HG03280 (cell line): ENCODE measurements at regions not wholly inside any gene's neighbourhood (a gene's known extent, or its start where the extent isn't known, plus 50 kb on each side); places are given as distances from the start of the nearest gene placed in this dataset.
"Not testable (repeated sequence)": the region's sequence is repeated elsewhere in the genome, so short reads cannot be mapped to it uniquely, and the experiment has no call there.

Experiments
- ATAC-seq: cut with Tn5 transposase; IDR thresholded peaks from one replicate; pipeline ENCODE4 v1.9.1; 2021; ENCODE audit warnings: mild to moderate bottlenecking, moderate library complexity; ENCODE audit not compliant: unreplicated experiment

DNA sequence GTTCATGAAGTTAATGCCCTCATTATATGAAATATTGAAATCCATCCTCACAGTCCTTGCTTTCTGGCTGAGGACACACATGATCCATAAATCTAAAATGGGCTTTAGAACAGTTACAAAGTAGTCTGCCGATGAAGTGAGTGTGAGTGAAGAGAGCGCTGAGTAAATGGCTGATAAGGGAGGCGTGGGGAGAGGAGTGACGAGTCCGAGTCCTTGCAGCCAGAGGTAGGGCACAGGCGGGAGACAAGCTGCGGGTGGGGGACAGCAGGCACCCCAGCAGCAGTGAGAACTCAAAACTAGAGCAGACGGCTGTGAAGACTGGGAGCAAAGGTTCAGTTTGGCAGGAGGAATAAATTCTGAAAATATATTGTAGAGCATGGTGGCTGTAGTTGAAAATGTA, 140.1 kb upstream of the ATP2B1 start:
- no peak for ATAC-seq

DNA sequence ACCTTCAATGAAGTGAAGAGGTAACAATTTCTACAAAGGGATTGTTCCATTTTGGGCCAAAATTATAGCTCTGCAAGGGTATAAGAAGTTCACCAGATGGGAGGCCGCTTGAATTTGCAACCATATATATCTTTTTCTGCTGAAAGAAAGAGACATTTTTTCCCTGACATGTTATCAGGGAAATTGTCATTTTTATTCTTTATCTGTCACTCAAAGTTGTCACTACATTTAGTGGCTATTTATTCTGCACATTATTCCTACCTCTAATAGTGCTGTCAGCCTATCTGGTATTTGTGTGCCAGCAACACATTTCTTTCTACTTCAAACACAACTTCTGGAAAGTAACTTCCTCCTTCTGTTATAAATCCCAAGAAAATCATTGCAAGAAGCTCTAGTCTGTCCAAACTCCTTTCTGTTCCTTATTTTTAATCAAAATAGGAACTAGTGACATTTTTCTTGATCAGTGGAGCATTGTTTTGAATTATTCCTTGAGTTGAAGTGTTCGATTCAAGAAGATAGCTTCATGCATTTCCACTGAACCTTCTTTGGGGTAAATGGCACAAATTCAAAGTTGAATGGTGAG, 137.9 kb upstream of the ATP2B1 start:
- ATAC-seq = no peak

DNA sequence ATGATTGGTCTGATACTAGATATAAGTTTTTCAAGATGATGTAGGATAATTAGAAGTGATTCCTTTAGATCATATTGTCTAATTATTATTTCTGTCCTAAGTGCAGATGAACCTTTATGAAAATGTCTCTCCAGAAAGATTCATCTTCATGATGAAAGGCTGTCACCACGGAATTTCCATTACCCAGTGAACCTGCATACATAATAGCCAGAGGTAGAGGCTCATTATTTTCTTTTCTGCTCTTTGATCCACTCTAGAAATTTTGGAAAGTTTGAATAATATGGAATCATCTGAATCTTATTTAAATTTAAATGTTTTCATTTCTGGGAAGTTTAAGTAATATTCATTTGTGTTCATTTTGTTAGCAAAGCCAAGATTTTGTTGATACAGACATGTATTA, 137.1 kb upstream of the ATP2B1 start:
- ATAC-seq = no peak

DNA sequence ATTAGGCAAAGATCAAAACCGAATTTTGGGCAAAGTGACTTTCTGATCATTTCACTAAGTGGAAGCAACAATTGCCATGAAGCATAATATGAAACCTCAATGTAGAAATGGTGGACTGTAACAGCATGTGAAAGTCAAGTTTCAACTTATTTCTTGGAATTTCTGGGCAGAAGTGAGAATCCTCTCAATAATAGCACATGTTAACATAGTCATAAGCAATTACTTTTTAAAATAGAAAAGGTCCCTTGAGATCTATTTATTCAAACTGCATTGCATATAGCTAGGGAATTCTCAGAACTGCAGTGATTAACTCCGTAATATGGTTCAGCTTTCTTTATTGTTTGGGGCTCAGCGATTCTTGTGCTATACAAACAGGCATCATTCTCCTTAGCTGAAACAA, 136.7 kb upstream of the ATP2B1 start:
- no peak for ATAC-seq

DNA sequence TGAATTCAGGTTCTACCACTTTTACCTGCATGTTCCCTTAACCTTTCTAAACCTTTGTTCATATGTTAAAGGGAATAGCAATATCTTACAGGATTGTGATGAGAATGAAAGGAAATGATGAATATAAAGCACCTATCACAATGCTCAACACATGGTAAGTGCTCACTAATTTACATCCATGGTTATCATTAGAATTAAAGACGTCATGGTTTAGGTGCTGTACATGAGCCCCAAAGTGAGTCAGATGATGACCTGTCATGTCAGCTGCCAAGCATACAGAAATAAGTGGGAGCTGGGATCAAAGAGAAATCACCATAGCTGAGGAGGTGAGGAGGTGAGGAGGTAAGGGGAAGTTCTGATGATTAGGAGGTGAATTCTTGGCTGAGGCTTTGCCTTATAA, 135.9 kb upstream of the ATP2B1 start:
- ATAC-seq = no peak

DNA sequence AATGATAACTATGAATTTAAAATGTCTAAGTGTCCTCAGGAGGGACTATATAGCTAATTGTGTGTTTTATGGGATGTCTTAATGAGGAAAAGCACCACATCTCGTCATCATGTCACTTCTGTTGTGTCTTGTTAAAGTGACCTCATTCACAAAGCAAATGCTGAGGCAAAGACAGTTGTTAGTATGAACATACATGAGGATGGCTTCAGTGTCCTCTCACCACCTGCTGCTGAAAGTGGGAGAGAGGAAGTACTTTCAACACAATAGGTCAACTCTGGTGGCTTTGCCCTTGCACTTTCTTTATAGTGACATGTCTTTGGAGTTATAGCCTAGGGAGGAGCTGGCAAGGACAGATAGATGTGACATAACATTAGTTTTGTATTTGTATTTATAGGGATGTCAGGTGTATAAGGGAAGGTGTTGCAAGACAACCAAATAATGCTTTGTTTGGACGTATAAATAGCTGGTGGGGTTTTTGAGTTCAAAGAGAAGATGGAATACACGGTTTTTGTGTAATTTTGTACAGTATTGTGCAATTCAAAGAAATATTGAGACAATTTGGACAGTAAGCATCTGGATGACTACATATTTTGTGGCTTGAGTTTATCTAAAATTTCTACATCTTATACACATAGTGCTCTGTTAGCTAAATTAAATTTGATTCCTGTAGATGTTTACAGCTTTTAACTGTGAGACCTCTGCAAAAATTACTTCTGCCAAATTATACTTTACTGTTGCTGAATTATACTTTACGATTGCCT, 131.7 kb upstream of the ATP2B1 start:
- ATAC-seq = no peak

DNA sequence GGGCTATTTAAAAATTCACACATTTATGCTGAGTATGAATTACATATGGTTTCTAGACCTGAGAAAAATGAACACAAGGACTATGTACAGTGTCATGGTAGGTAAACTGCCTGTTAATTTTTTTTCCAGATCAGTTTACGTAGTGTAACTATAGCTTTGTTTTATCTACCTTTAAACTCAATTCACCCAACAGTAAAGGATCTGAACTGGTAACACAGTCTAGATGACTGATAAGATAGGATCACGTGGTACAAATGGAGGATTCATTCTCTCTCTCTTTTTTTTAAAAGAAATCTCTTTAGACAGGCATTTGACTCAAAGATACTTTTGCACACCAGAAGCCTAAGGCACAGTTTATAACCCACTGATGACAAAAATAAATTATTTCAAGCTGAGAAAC, 130.8 kb upstream of the ATP2B1 start:
- ATAC-seq = no peak

DNA sequence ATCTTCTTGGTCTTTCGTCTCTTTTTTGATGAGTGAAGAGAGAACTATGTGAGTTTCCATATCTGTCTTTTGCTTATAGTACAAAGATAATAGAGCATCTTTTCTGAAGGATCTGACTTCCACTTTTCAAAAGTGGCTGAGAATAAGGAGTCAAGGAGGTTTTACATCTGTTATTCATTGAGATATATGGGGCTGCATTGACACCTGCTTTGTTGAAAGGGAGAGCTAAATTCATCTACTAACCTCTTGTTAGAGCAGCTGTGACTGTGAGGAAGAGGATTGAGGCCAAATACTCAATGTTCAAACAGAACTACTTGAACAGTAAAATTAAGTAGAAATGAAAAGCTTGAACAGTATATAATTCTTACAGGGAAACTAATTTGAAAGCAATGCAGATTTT, 130.2 kb upstream of the ATP2B1 start:
- no peak for ATAC-seq

DNA sequence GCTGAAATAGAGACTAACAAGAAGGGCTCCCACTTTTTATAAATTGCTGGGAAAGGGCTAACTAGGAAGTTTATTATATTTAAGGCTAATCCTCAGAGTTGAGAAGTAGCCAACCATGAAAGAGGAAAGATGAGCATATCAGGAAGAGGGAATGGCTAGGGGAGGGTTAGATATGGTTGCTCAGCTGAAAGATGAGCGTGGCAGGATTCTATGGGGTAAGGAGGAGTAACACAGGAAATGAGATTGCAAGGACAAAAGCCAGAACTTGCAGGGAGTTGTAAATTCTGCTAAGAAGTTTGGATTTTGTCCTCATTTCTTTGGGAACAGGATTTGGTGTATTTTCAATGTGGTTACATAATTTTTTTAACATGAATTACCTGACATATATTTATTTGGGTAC, 127.4 kb upstream of the ATP2B1 start:
- no peak for ATAC-seq

DNA sequence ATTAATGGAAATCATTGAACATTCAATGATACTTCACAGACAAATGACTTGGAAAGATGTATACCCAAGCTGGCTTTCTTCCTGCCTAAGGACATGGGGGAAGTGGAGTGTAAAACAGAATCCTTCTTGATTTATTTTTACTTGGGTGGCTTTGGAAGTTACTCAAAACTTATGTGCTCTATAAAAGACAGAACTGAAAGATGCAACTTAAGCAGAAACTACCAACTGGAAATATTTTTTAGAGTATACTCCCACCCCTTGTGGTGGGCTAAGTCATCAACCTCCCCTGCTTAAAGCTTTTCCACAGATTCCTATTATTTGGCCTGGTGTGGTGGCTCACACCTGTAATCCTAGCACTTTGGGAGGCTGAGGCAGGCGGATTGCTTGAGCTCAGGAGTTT, 126.0 kb upstream of the ATP2B1 start:
- no peak for ATAC-seq

DNA sequence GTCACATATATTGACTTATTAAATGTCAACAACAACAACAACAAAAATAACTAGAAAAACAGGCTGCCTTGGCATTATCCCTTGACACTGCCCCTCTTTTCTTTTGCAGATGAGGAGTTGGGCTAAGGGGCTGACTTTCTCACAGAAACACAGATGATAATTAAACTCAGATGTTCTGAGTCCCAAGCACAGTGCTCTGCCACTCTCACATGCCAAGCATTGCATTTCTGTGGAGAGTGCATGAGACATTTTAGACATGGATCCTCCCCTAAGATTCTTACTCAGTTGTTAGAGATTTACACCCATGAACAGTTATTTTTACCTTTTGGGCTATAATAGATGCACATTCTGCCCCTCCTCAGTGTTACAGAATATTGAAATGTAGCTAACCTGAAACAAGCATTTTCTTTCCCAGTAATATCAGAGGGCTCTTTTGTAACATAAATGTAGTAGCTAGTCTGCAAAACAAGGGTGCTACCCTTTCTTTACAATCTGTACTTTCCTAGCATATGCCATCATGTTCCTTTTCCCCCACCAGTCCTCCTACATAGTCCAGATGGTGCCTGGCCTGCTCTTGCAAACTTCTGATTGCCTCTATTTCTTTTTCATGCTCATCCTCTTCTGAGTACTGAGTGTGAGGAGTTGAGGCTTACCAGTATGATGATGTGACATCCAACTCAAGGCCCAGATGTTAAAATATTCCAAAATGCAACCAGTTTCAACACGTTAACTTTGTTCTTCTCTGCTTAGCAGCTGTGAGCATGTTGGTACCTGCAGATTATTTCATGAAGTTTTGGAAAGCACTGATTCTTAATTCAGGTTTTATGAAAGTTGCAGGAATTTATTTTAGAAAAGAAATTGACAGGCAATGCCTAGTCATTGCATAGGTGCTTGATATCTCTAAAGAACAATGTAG, 125.0 kb upstream of the ATP2B1 start:
- ATAC-seq = no peak

DNA sequence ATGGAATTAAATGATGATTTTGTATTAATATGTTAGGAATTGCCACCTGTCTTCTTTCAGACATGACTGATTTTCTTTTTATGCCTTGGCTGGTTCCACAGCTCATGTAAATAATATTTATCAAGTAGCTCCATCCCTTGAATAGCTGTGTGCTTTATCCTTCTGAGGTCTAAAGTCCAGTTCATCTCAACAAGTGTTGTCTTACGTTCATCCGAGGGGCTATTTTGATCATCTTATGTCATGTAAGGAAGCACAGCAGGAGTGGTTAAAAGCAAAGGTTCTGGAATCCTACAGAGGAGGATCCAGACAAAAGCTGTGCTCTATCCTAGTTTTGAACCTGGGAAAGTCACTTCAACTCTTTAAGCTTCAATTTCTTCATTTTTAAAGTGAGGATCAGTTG, 123.7 kb upstream of the ATP2B1 start:
- ATAC-seq = no peak

DNA sequence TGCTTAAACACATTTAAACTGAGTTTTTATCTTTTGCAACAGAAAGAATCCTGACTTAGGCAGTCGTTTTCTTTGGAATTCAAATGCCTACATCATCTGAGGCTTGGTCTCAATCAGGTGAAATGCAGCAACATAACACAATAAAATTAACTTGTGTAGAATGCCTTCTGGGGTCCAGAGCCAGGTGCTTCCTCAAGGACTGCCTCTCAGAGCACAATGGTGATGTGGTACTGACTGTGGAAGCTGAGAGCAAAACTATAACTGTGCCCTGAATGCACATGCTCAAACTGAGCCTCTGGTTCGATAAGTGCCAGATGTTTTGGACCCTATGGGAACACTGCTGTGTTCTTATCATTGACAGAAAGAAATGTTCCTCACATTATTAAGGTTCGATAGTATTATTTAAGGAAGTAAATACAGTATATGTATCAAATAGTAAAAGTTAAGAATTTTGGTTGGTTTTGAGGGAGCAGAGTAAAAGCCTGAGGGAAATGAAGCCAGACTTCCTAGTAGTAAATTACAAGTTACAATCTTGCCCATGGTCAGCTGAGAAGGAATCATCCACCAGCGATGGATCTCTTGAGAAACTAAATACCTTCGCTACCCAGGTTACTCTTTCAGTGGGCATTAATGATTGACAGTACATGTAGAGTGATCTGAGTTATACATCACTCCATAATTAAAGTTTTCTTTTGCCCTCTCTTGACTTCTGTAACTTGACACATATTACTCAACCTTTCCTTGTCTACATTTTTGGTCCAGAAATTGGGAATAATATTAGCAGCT, 122.9 kb upstream of the ATP2B1 start:
- no peak for ATAC-seq

DNA sequence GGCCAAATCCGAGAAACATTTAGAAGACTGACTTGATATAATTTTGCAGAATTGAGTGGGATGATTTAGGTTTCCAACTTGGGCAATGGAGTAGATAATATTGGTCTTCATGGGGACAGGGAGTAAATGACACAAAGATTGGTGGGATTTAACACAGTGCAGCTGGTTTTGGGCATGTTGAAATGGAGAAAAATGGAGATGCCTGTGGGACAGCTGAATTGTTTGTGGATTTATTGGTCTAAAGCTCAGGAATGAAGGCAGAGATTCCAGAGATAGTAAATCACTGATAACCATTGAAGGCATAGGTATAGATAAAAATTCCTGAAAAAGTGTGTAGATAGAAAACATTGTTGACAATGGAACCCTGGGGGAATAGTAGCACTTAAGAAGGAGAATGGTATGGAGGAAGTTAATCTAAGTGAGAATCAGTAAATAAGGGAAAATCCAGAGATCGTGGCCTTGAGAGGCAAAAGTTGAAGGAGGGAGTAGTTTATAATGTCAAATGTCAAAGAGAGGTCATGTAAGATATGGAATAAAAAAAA, 120.9 kb upstream of the ATP2B1 start:
- ATAC-seq = no peak

DNA sequence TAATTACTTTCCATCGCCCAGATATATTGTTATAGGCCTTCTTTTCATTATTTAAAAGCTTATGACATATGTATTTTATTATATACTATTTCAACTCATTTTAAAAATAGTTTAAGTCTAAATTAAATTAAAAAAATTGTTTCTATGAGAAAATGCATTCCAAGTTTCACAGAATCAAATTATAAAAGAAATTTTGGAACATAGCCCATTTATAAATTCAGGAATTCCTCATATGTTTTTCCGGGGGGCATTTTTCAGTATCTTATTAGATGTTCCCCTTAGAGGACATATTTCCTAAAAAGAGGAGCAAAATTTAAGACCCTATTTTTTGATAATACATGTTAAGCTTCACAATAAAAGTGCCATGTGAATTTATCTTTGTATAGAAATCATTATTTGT, 119.9 kb upstream of the ATP2B1 start:
- no peak for ATAC-seq

DNA sequence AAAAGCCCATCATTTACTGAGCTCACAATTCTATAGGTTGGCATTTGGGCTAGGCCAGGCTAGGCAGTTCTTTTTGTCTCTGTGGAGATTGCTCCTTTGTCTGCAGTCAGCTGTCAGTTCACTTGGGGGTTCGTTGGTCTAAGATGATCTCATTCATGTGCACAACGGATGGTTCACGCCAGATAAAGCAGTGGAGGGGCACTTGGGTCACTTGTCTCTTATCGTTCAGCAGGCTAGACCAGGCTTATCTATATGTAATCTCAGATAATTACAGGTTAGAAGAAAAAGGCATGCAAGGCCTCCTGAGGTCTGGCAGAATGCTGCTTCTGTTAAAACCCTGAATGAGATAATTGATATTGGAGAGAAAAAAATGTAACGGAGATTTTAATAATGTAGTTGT, 119.0 kb upstream of the ATP2B1 start:
- no peak for ATAC-seq

DNA sequence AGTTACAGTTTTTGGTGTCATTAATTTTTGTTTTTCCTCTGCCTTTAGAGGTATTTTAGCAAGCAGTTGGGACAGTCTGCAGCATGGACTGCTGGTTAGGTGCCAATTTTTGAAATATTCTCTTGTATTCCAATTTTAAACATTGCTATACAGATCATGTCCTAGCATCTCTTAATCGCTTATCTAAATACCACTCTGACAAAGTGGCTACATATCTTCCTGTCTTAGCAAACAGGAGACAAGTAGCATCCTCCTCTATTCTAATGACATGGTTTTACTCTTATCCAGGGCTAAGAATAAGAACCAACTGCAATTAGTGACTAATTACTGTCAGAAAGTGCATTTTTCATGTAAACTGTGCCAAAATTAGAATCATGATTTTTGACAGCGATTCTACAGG, 117.8 kb upstream of the ATP2B1 start:
- no peak for ATAC-seq

DNA sequence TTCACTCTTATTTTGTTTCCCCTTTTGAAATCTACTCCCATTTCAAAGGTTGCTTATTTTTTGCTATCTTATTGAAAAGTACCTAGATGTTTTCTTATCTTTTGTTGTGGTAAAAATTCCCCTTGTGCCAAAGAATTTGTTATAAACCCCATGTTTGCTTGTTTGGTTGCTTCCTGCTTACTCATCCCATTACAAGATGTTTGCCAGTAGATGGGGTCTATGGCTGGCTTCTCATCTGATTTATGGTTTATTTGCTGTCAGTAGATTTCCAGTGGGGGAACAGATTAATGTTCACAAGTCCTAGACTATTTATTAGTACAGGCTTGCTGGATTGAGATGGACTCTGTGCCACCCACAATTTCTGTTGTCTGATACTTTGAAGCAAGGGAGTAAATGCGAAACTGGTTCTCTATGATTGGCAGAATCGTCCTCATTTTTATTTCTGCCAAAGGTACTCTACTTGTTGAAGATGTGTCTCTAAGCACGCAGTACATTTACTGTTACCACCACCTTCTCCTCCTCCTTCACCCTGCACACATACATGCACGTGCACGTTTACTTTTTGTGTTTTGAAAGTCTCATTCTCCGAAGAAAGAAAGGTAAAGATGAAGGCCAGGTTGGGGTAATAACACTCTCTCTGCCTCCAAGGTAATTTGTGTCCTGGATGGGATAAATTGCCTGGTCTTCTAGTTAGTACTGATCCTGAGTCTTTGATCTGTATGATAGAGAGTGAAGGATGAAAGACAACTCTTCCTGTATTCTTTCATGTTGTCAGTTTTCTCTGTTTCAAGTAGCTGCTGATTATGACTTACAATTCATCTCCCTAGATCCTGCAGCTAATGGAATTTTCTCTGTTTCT, 117.2 kb upstream of the ATP2B1 start:
- no peak for ATAC-seq

DNA sequence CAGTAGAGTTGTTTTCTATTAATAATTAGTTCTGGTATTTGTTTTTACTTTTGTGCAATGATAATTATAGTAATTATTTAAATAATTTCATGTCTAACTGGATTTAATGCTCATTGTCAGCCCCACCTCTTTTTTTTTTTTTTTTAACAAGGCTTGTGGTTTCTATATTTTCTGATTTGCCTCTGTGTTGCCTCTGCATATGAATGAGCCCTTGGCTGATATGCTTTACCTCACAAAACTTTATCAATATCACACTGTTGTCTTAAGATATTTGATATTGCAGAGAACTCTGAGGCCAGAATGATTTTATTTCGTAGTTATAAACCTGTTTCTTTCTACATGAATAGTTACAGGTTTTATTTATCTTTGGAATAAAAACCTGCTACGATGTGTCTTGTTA, 116.2 kb upstream of the ATP2B1 start:
- no peak for ATAC-seq

DNA sequence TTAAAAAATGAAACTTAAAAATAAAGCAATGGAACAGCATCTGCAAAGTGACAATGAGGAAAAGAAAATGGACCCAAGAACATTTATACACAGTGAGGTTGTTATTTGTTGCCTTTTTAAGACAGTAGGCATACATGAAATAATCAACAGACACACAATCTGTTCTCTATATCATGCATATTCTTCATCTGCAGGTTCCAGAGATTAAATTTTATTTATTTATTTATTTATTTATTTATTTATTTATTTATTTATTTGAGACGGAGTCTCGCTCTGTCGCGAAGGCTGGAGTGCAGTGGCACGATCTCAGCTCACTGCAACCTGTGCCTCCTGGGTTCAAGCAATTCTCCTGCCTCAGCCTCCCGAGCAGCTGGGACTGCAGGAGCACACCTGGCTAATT, 114.4 kb upstream of the ATP2B1 start:
- not testable (repeated sequence) for ATAC-seq
